Trophoblast cell (in vitro differentiated cells and primary cell): ENCODE measurements at regions not wholly inside any gene's neighbourhood (a gene's known extent, or its start where the extent isn't known, plus 50 kb on each side); places are given as distances from the start of the nearest gene placed in this dataset.
A peak's percentile ranks its signal among the peaks of the same experiment; 100 is the strongest.

ENCODE experiments used
- DNase-seq, 2 donors: peaks; one replicate each; pipeline ENCODE4 v3.0.0-alpha.2; 2016
- H2AFZ ChIP-seq: 2 replicates; pipeline ENCODE4 v1.6.1; 2013; ENCODE audit warnings: low read length, moderate library complexity, mild to moderate bottlenecking; ENCODE audit not compliant: insufficient read depth, poor library complexity
- H2AK5ac ChIP-seq: 2 replicates; pipeline ENCODE4 v1.6.1; 2013; ENCODE audit warnings: mild to moderate bottlenecking, low read length
- H2BK120ac ChIP-seq: 2 replicates; pipeline ENCODE4 v1.6.1; 2013; ENCODE audit warnings: low read length, mild to moderate bottlenecking, moderate library complexity; ENCODE audit not compliant: insufficient read depth, poor library complexity
- H2BK12ac ChIP-seq: 2 replicates; pipeline ENCODE4 v1.6.1; 2013; ENCODE audit warnings: mild to moderate bottlenecking, low read length, moderate library complexity
- H2BK5ac ChIP-seq: 2 replicates; pipeline ENCODE4 v1.6.1; 2013; ENCODE audit warnings: low read length, low read depth, moderate library complexity, mild to moderate bottlenecking; ENCODE audit not compliant: poor library complexity
- H3K14ac ChIP-seq: 2 replicates; pipeline ENCODE4 v1.6.1; 2013; ENCODE audit warnings: mild to moderate bottlenecking, low read length
- H3K18ac ChIP-seq: 2 replicates; pipeline ENCODE4 v1.6.1; 2013; ENCODE audit warnings: mild to moderate bottlenecking, low read length
- H3K23ac ChIP-seq: 2 replicates; pipeline ENCODE4 v1.6.1; 2013; ENCODE audit warnings: low read length
- H3K27ac ChIP-seq: 2 replicates; pipeline ENCODE4 v1.5.1; 2013; ENCODE audit warnings: low read depth, mild to moderate bottlenecking, inconsistent platforms, low read length, moderate library complexity
- H3K27me3 ChIP-seq: 2 replicates; pipeline ENCODE4 v1.6.1; 2013; ENCODE audit warnings: inconsistent platforms, mild to moderate bottlenecking, low read length, moderate library complexity; ENCODE audit not compliant: insufficient read depth
- H3K36me3 ChIP-seq, 2 experiments: 1 replicate in 1 of 2; 2 replicates in 1 of 2; pipeline ENCODE4 v1.6.1; 2013; ENCODE audit warnings: low read length in 2 of 2, mild to moderate bottlenecking in 2 of 2, moderate library complexity in 1 of 2; ENCODE audit not compliant: insufficient read depth in 2 of 2, control insufficient read depth in 1 of 2
- H3K4ac ChIP-seq: 2 replicates; pipeline ENCODE4 v1.6.1; 2013; ENCODE audit warnings: low read depth, mild to moderate bottlenecking, low read length, moderate library complexity
- H3K4me1 ChIP-seq, 2 experiments: 1 replicate in 1 of 2; 2 replicates in 1 of 2; pipeline ENCODE4 v1.6.1; 2013; ENCODE audit warnings: low read length in 2 of 2, mild to moderate bottlenecking in 2 of 2, moderate library complexity in 1 of 2; ENCODE audit not compliant: insufficient read depth in 2 of 2, control insufficient read depth in 1 of 2
- H3K4me2 ChIP-seq: 2 replicates; pipeline ENCODE4 v1.6.1; 2013; ENCODE audit warnings: inconsistent platforms, mild to moderate bottlenecking, low read length, moderate library complexity
- H3K4me3 ChIP-seq: 2 replicates; pipeline ENCODE4 v1.5.1; 2013; ENCODE audit warnings: mild to moderate bottlenecking, low read depth, low read length, inconsistent platforms
- H3K79me1 ChIP-seq: one replicate; pipeline ENCODE4 v1.6.1; 2013; ENCODE audit warnings: low read length
- H3K79me2 ChIP-seq: 2 replicates; pipeline ENCODE4 v1.6.1; 2013; ENCODE audit warnings: low read length, mild to moderate bottlenecking; ENCODE audit not compliant: control insufficient read depth, insufficient read depth, poor library complexity
- H3K9ac ChIP-seq: 2 replicates; pipeline ENCODE4 v1.6.1; 2013; ENCODE audit warnings: mild to moderate bottlenecking, low read length
- H3K9me3 ChIP-seq: 2 replicates; pipeline ENCODE4 v1.6.1; 2013; ENCODE audit warnings: low read depth, mild to moderate bottlenecking, control low read depth, inconsistent platforms, low read length; ENCODE audit not compliant: insufficient read depth
- H4K12ac ChIP-seq: 2 replicates; pipeline ENCODE4 v1.6.1; 2013; ENCODE audit warnings: low read depth, mild to moderate bottlenecking, low read length, moderate library complexity
- H4K8ac ChIP-seq: 2 replicates; pipeline ENCODE4 v1.6.1; 2013; ENCODE audit warnings: low read depth, mild to moderate bottlenecking, low read length, moderate library complexity
- H4K91ac ChIP-seq: one replicate; pipeline ENCODE4 v1.6.1; 2013; ENCODE audit warnings: low read depth, mild to moderate bottlenecking, low read length, moderate library complexity
- WGBS: extraction: QIAGEN DNeasy Blood & Tissue Kit; methylation state at CpG from one replicate; pipeline ENCODE4 v1.1.7; 2013; ENCODE audit warnings: missing lambda C conversion rate; ENCODE audit not compliant: insufficient read length, insufficient coverage; ENCODE audit errors: extremely low coverage; 5-methylcytosine and 5-hydroxymethylcytosine counted together

GRCh38 chr10:35889971-35890675 lies 248.0 kb upstream of the FZD8 start:
- no CpG with 5 or more reads among the region's 14 CpGs for WGBS
- Histone ChIP-seq H3K9ac (no peak overlapping the region), H3K4me2 (no peak overlapping the region), H3K9me3 (no peaks in the 10 kb centered on the region), H3K4me1 (no peaks in the 10 kb centered on the region), H2BK120ac (no peak overlapping the region), H3K23ac (no peak overlapping the region), H3K14ac (no peak overlapping the region), H3K79me2 (no peaks in the 10 kb centered on the region), H2AFZ (no peak overlapping the region), H4K12ac (no peak overlapping the region), H3K18ac (no peak overlapping the region), H2BK5ac (no peak overlapping the region), H3K27ac (no peak overlapping the region), H4K91ac (no peak overlapping the region), H4K8ac (no peak overlapping the region), H3K79me1 (no peaks in the 10 kb centered on the region), H3K4ac (no peak overlapping the region), H3K4me3 (no peak overlapping the region), H2AK5ac (no peak overlapping the region), H3K36me3 (no peaks in the 10 kb centered on the region), H2BK12ac (no peak overlapping the region), H3K27me3 (no peaks in the 10 kb centered on the region)
- no peak for DNase-seq

DNA sequence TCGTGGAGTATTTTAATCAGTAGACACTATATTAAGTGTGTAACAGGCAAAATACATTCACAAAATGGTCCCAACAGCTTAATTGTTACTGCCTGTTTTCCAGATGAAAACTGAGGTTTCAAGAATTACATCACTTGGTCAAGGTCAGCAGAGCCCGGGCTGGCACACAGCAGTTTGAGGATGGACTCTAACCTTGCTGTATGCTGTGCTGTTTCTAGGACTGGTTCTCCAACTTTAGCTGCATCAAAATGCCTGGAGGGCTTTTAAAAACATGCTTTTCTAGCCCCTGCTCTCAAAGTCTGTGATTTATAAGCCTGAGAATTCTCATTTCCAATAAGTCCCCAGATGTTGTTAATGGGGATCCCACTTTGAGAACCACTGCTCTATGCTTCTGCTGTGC lies 247.1 kb upstream of the FZD8 start:
- no peak overlapping the region for H2BK12ac ChIP-seq
- H3K14ac ChIP-seq = no peak overlapping the region
- H3K27ac ChIP-seq = no peak overlapping the region
- no peak overlapping the region for H3K23ac ChIP-seq
- H4K12ac ChIP-seq = no peak overlapping the region
- no peaks in the 10 kb centered on the region for H3K27me3 ChIP-seq
- H3K79me2 ChIP-seq = no peaks in the 10 kb centered on the region
- no peak overlapping the region for H3K4me2 ChIP-seq
- H2BK5ac ChIP-seq = no peak overlapping the region
- no peaks in the 10 kb centered on the region for H3K79me1 ChIP-seq
- H2AFZ ChIP-seq = no peak overlapping the region
- H3K4me3 ChIP-seq = no peak overlapping the region
- no peak overlapping the region for H4K91ac ChIP-seq
- no peak overlapping the region for H3K4ac ChIP-seq
- no peak overlapping the region for H3K18ac ChIP-seq
- H2AK5ac ChIP-seq = no peak overlapping the region
- no peak overlapping the region for H3K9ac ChIP-seq
- no peak overlapping the region for H2BK120ac ChIP-seq
- peak in 1 of 2 donors; percentile 42 for DNase-seq
- H3K36me3 ChIP-seq = no peaks in the 10 kb centered on the region
- no peaks in the 10 kb centered on the region for H3K4me1 ChIP-seq
- no peak overlapping the region for H4K8ac ChIP-seq
- no peaks in the 10 kb centered on the region for H3K9me3 ChIP-seq
- no CpG with 5 or more reads among the region's 2 CpGs for WGBS

- Histone ChIP-seq H2AK5ac (no peak overlapping the region), H3K4me3 (no peak overlapping the region), H3K23ac (no peak overlapping the region), H3K4me2 (no peak overlapping the region), H3K14ac (no peak overlapping the region), H2BK120ac (no peak overlapping the region), H3K9ac (no peak overlapping the region), H2AFZ (no peak overlapping the region), H2BK5ac (no peak overlapping the region), H3K4me1 (no peaks in the 10 kb centered on the region), H3K9me3 (no peaks in the 10 kb centered on the region), H4K91ac (no peak overlapping the region), H3K27me3 (no peaks in the 10 kb centered on the region), H3K79me2 (no peaks in the 10 kb centered on the region), H4K12ac (no peak overlapping the region), H4K8ac (no peak overlapping the region), H3K4ac (no peak overlapping the region), H3K27ac (no peak overlapping the region), H3K36me3 (no peaks in the 10 kb centered on the region), H2BK12ac (no peak overlapping the region), H3K79me1 (no peaks in the 10 kb centered on the region), H3K18ac (no peak overlapping the region)
- no CpG with 5 or more reads among the region's 5 CpGs for WGBS
- DNase-seq = no peak
Observed at GRCh38 chr10:35888400-35888799, 246.3 kb upstream of the FZD8 start.

GRCh38 chr10:35887685-35888084 lies 245.6 kb upstream of the FZD8 start:
- no peak overlapping the region for H3K4me3 ChIP-seq
- H3K27me3 ChIP-seq = no peaks in the 10 kb centered on the region
- no peak overlapping the region for H4K91ac ChIP-seq
- no peaks in the 10 kb centered on the region for H3K36me3 ChIP-seq
- H3K4ac ChIP-seq = no peak overlapping the region
- WGBS = no CpG with 5 or more reads among the region's 6 CpGs
- no peaks in the 10 kb centered on the region for H3K4me1 ChIP-seq
- no peak overlapping the region for H2AK5ac ChIP-seq
- H4K8ac ChIP-seq = no peak overlapping the region
- no peak overlapping the region for H2BK12ac ChIP-seq
- peak overlapping the region; percentile 27 for H3K18ac ChIP-seq
- H3K23ac ChIP-seq = no peak overlapping the region
- H2AFZ ChIP-seq = no peak overlapping the region
- no peak overlapping the region for H3K4me2 ChIP-seq
- H3K27ac ChIP-seq = no peak overlapping the region
- H4K12ac ChIP-seq = no peak overlapping the region
- no peaks in the 10 kb centered on the region for H3K9me3 ChIP-seq
- no peak overlapping the region for H3K9ac ChIP-seq
- H3K79me1 ChIP-seq = no peaks in the 10 kb centered on the region
- H2BK120ac ChIP-seq = no peak overlapping the region
- no peak overlapping the region for H2BK5ac ChIP-seq
- H3K14ac ChIP-seq = no peak overlapping the region
- H3K79me2 ChIP-seq = no peaks in the 10 kb centered on the region
- no peak for DNase-seq
